ENCODE measurements at regions not wholly inside any gene's neighbourhood (a gene's known extent, or its start where the extent isn't known, plus 50 kb on each side); places are given as distances from the start of the nearest gene placed in this dataset.
"Not testable (repeated sequence)": the region's sequence is repeated elsewhere in the genome, so short reads cannot be mapped to it uniquely, and the experiment has no call there.

DNA sequence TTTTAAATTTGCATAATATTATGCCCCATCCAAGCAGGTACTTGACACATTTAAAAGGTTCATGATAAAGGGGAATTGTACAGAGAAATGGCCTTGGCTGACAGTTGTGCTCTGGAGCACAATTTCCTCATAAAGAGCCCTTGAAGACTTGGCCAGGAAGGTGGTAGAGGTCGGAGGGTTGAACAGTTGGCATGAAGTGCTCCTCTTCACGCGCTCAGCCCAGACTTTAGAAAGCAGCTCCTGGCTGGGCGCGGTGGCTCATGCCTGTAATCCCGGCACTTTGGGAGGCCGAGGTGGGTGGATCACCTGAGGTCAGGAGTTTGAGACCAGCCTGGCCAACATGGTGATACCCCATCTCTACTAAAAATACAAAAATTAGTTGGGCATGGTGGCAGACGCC, 72.6 kb upstream of the SLC24A4 start:
- not testable (repeated sequence) for TF ChIP-seq ZNF175 (tag by site-specific recombination; IDR thresholded peaks at IDR 0.05); HOXC10 (CRISPR knock-in tag; IDR thresholded peaks at IDR 0.05); SP2 (tag by site-specific recombination; IDR thresholded peaks at IDR 0.05); ZNF558 (tag by site-specific recombination; IDR thresholded peaks at IDR 0.05); YY1 (tag by site-specific recombination; IDR thresholded peaks at IDR 0.05); OSR2 (tag by site-specific recombination; IDR thresholded peaks at IDR 0.05); ZNF501 (tag by site-specific recombination; IDR thresholded peaks at IDR 0.05); WT1 (tag by site-specific recombination; IDR thresholded peaks at IDR 0.05); ZNF624 (tag by site-specific recombination; IDR thresholded peaks at IDR 0.05)
- TF ChIP-seq, protein P1, sequence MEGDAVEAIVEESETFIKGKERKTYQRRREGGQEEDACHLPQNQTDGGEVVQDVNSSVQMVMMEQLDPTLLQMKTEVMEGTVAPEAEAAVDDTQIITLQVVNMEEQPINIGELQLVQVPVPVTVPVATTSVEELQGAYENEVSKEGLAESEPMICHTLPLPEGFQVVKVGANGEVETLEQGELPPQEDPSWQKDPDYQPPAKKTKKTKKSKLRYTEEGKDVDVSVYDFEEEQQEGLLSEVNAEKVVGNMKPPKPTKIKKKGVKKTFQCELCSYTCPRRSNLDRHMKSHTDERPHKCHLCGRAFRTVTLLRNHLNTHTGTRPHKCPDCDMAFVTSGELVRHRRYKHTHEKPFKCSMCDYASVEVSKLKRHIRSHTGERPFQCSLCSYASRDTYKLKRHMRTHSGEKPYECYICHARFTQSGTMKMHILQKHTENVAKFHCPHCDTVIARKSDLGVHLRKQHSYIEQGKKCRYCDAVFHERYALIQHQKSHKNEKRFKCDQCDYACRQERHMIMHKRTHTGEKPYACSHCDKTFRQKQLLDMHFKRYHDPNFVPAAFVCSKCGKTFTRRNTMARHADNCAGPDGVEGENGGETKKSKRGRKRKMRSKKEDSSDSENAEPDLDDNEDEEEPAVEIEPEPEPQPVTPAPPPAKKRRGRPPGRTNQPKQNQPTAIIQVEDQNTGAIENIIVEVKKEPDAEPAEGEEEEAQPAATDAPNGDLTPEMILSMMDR (tag by site-specific recombination; IDR thresholded peaks at IDR 0.05), result not testable (repeated sequence)
- TF ChIP-seq, protein P2, sequence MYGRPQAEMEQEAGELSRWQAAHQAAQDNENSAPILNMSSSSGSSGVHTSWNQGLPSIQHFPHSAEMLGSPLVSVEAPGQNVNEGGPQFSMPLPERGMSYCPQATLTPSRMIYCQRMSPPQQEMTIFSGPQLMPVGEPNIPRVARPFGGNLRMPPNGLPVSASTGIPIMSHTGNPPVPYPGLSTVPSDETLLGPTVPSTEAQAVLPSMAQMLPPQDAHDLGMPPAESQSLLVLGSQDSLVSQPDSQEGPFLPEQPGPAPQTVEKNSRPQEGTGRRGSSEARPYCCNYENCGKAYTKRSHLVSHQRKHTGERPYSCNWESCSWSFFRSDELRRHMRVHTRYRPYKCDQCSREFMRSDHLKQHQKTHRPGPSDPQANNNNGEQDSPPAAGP (tag by site-specific recombination; IDR thresholded peaks at IDR 0.05), result not testable (repeated sequence)

All from HEK293 (cell line).